ENCODE measurements at regions not wholly inside any gene's neighbourhood (a gene's known extent, or its start where the extent isn't known, plus 50 kb on each side); places are given as distances from the start of the nearest gene placed in this dataset.

- Histone ChIP-seq H3K9ac (ENCODE audit: low read depth, low read length) (no peak overlapping the region), H3K27me3 (ENCODE audit: insufficient read depth, low read length, poor library complexity) (no peaks in the 10 kb centered on the region), H3K4me3 (ENCODE audit: low read depth in 1 of 2, low read length in 2 of 2) (no peak overlapping the region), H3K79me2 (ENCODE audit: insufficient read depth, low read length) (no peaks in the 10 kb centered on the region), H3K27ac (ENCODE audit: low read length) (no peak overlapping the region), H4K20me1 (ENCODE audit: insufficient read depth, low read length) (no peaks in the 10 kb centered on the region), H3K4me2 (ENCODE audit: insufficient read depth, low read length) (no peak overlapping the region), H3K9me3 (ENCODE audit: insufficient read depth, low read length, severe bottlenecking) (peaks cover 4% of the 10 kb centered on the region), H2AFZ (ENCODE audit: low read depth, low read length) (no peak overlapping the region), H3K36me3 (ENCODE audit: insufficient read depth, low read length) (no peaks in the 10 kb centered on the region), H3K4me1 (ENCODE audit: insufficient read depth, low read length) (no peaks in the 10 kb centered on the region)
- DNase-seq (no peak), ATAC-seq (ENCODE audit: insufficient read depth, low read depth) (no peak)
- TF ChIP-seq CTCF (IDR thresholded peaks at IDR 0.05; ENCODE audit: borderline replicate concordance, extremely low read depth, low read length, poor library complexity, severe bottlenecking) (no peak), EZH2 (IDR thresholded peaks at IDR 0.05; ENCODE audit: borderline replicate concordance, low read depth, low read length, severe bottlenecking) (no peak)
Measured at GRCh38 chr5:2587189-2588031, 164.1 kb downstream of the IRX2 start.

- no peaks in the 10 kb centered on the region for H3K27me3 ChIP-seq (ENCODE audit: insufficient read depth, low read length, poor library complexity)
- ATAC-seq (ENCODE audit: insufficient read depth, low read depth), result no peak
Measured at GRCh38 chr5:2586016-2586715, 165.3 kb downstream of the IRX2 start.

GRCh38 chr5:2584579-2585269, 166.8 kb downstream of the IRX2 start:
- H3K4me3 ChIP-seq (ENCODE audit: low read depth in 1 of 2, low read length in 2 of 2), result no peak overlapping the region
- ATAC-seq (ENCODE audit: insufficient read depth, low read depth) (no peak), DNase-seq (no peak)
- no peaks in the 10 kb centered on the region for H4K20me1 ChIP-seq (ENCODE audit: insufficient read depth, low read length)
- no peaks in the 10 kb centered on the region for H3K36me3 ChIP-seq (ENCODE audit: insufficient read depth, low read length)
- H3K27me3 ChIP-seq (ENCODE audit: insufficient read depth, low read length, poor library complexity), result no peaks in the 10 kb centered on the region
- H2AFZ ChIP-seq (ENCODE audit: low read depth, low read length), result no peak overlapping the region
- H3K27ac ChIP-seq (ENCODE audit: low read length), result no peak overlapping the region
- H3K9me3 ChIP-seq (ENCODE audit: insufficient read depth, low read length, severe bottlenecking), result peaks cover 4% of the 10 kb centered on the region
- no peaks in the 10 kb centered on the region for H3K4me1 ChIP-seq (ENCODE audit: insufficient read depth, low read length)
- no peak overlapping the region for H3K4me2 ChIP-seq (ENCODE audit: insufficient read depth, low read length)
- TF ChIP-seq CTCF (IDR thresholded peaks at IDR 0.05; ENCODE audit: borderline replicate concordance, extremely low read depth, low read length, poor library complexity, severe bottlenecking) (no peak), EZH2 (IDR thresholded peaks at IDR 0.05; ENCODE audit: borderline replicate concordance, low read depth, low read length, severe bottlenecking) (no peak)
- H3K9ac ChIP-seq (ENCODE audit: low read depth, low read length), result no peak overlapping the region
- H3K79me2 ChIP-seq (ENCODE audit: insufficient read depth, low read length), result no peaks in the 10 kb centered on the region

More at GRCh38 chr5:2586016-2586715, 165.3 kb downstream of the IRX2 start:
- Histone ChIP-seq H3K4me2 (ENCODE audit: insufficient read depth, low read length) (no peak overlapping the region), H3K36me3 (ENCODE audit: insufficient read depth, low read length) (no peaks in the 10 kb centered on the region), H3K4me1 (ENCODE audit: insufficient read depth, low read length) (no peaks in the 10 kb centered on the region), H2AFZ (ENCODE audit: low read depth, low read length) (no peak overlapping the region), H3K9ac (ENCODE audit: low read depth, low read length) (no peak overlapping the region), H3K27ac (ENCODE audit: low read length) (no peak overlapping the region), H3K79me2 (ENCODE audit: insufficient read depth, low read length) (no peaks in the 10 kb centered on the region), H3K4me3 (ENCODE audit: low read depth in 1 of 2, low read length in 2 of 2) (no peak overlapping the region), H3K9me3 (ENCODE audit: insufficient read depth, low read length, severe bottlenecking) (peaks cover 4% of the 10 kb centered on the region), H4K20me1 (ENCODE audit: insufficient read depth, low read length) (no peaks in the 10 kb centered on the region)
- no peak for DNase-seq
- TF ChIP-seq EZH2 (IDR thresholded peaks at IDR 0.05; ENCODE audit: borderline replicate concordance, low read depth, low read length, severe bottlenecking) (no peak), CTCF (IDR thresholded peaks at IDR 0.05; ENCODE audit: borderline replicate concordance, extremely low read depth, low read length, poor library complexity, severe bottlenecking) (no peak)

All from DND-41 (cell line).